ENCODE measurements at regions not wholly inside any gene's neighbourhood (a gene's known extent, or its start where the extent isn't known, plus 50 kb on each side); places are given as distances from the start of the nearest gene placed in this dataset.

DNA sequence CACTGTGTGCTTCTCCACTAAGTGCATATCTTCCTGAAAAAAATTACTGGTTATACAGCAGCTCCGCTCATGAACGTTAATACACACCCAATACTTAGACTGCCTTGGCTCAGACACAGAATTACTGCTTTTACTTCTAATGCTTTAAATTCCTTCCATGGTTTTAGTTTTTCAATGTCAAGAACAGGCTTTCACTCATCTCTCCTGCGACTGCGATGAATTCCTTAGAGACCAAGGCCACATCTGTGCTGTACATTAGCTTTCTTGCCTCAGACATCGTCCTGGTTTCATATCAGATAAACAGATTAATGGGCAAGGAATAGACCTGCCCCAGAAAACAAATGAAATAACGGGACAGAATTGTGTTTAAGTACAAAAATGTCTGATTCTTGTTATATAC is 120.2 kb downstream of the CYP26A1 start:
- ChIA-PET CTCF (interaction anchor here (0.5 to 0.6 kb wide), 2 partner anchors 318 to 760 kb away, joined by 3 to 6 read pairs; no protein-coding TSS in a partner anchor), POLR2A (no interaction called here)
- no peak overlapping the region for H3K27ac ChIP-seq (ENCODE audit: low read depth, low read length)
- no peak for DNase-seq (ENCODE audit: low read depth, low spot score)
- no peak overlapping the region for H3K4me3 ChIP-seq (ENCODE audit: low read depth, low read length)
- peaks cover 3% of the 10 kb centered on the region for H3K27me3 ChIP-seq (ENCODE audit: control insufficient read depth, insufficient read depth, low read length)
- TF ChIP-seq, protein P1, sequence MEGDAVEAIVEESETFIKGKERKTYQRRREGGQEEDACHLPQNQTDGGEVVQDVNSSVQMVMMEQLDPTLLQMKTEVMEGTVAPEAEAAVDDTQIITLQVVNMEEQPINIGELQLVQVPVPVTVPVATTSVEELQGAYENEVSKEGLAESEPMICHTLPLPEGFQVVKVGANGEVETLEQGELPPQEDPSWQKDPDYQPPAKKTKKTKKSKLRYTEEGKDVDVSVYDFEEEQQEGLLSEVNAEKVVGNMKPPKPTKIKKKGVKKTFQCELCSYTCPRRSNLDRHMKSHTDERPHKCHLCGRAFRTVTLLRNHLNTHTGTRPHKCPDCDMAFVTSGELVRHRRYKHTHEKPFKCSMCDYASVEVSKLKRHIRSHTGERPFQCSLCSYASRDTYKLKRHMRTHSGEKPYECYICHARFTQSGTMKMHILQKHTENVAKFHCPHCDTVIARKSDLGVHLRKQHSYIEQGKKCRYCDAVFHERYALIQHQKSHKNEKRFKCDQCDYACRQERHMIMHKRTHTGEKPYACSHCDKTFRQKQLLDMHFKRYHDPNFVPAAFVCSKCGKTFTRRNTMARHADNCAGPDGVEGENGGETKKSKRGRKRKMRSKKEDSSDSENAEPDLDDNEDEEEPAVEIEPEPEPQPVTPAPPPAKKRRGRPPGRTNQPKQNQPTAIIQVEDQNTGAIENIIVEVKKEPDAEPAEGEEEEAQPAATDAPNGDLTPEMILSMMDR (IDR thresholded peaks at IDR 0.05; ENCODE audit: low read depth, low read length), result no peak
- no peaks in the 10 kb centered on the region for H3K9me3 ChIP-seq (ENCODE audit: control insufficient read depth, insufficient read depth, low read length)

DNA sequence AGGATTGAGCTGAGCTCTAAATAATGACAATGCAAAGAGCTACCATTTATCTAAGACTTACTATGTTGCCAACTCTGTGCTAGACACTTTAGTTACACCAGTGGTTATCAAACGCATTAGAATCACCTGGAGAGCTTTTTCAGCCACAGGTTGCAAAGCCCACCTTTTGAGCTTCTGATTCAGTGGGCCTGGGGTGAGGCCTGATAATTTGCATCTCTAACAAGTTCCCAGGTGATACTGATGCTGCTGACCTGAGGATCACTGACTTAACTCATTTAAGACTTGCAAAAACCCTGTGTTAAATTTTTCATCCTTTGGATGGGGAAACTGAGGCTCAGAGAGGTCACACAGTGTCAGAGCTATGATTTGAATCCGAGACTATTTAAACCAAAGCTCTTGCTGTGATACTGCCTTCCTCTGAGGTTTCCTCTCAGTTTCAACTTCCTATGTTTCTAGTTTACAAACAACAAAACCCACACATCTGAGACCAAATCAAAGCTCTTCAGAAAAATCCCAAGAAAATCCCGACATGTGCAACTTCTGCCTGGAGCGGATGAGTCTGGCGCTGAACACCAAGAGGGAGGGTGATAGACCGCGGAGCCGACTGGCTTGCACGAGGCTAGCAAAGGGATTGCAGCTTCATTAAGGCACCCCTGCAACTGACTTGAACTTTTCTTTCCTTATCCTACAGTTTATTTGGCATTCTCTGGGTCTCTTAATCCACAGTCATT is 124.9 kb downstream of the CYP26A1 start:
- H3K27ac ChIP-seq (ENCODE audit: low read depth, low read length), result no peak overlapping the region
- POLR2A ChIA-PET, result no interaction called here
- peaks cover 6% of the 10 kb centered on the region for H3K27me3 ChIP-seq (ENCODE audit: control insufficient read depth, insufficient read depth, low read length)
- CTCF ChIA-PET, result interaction anchor here (0.7 to 1.5 kb wide), 2 partner anchors 20 to 119 kb away, joined by 4 read pairs; no protein-coding TSS in a partner anchor
- TF ChIP-seq, protein P1 (IDR thresholded peaks at IDR 0.05; ENCODE audit: low read depth, low read length), result no peak
- DNase-seq (ENCODE audit: low read depth, low spot score), result no peak
- peak overlapping the region; percentile 49 for H3K4me3 ChIP-seq (ENCODE audit: low read depth, low read length)
- no peaks in the 10 kb centered on the region for H3K9me3 ChIP-seq (ENCODE audit: control insufficient read depth, insufficient read depth, low read length)

DNA sequence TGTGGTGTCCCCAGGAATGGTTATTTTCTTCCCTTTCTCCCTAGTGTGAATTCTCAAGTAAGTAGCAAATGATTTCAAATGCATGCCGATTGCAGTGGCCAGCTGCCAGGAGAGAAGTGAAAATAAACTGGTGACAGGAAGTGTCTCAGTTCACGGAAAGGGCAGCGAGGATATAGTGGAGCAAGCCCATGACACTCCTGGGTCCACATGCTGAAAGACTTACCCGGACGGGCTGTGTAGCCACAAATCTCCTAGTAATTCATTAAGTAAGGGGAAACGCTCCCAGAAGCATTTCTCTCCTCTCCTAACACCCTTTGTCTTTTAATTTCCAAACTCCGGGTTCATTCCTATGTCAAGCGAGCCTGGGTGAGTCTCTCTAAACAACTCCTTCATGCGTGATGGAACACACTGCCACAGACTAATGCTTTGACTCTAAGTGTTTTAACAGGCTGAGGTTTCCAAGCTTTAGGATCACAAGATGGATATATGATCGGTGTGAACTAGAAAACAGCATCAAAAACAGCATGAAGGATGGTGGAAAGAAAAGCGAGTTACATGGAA is 125.6 kb downstream of the CYP26A1 start:
- Histone ChIP-seq H3K9me3 (ENCODE audit: control insufficient read depth, insufficient read depth, low read length) (no peaks in the 10 kb centered on the region), H3K4me3 (ENCODE audit: low read depth, low read length) (peak overlapping the region; percentile 49), H3K27ac (ENCODE audit: low read depth, low read length) (no peak overlapping the region), H3K27me3 (ENCODE audit: control insufficient read depth, insufficient read depth, low read length) (peaks cover 6% of the 10 kb centered on the region)
- CTCF ChIA-PET, result interaction anchor here (0.7 to 1.5 kb wide), 2 partner anchors 20 to 119 kb away, joined by 4 read pairs; no protein-coding TSS in a partner anchor
- POLR2A ChIA-PET, result no interaction called here
- no peak for DNase-seq (ENCODE audit: low read depth, low spot score)
- TF ChIP-seq, protein P1 (IDR thresholded peaks at IDR 0.05; ENCODE audit: low read depth, low read length), result no peak

DNA sequence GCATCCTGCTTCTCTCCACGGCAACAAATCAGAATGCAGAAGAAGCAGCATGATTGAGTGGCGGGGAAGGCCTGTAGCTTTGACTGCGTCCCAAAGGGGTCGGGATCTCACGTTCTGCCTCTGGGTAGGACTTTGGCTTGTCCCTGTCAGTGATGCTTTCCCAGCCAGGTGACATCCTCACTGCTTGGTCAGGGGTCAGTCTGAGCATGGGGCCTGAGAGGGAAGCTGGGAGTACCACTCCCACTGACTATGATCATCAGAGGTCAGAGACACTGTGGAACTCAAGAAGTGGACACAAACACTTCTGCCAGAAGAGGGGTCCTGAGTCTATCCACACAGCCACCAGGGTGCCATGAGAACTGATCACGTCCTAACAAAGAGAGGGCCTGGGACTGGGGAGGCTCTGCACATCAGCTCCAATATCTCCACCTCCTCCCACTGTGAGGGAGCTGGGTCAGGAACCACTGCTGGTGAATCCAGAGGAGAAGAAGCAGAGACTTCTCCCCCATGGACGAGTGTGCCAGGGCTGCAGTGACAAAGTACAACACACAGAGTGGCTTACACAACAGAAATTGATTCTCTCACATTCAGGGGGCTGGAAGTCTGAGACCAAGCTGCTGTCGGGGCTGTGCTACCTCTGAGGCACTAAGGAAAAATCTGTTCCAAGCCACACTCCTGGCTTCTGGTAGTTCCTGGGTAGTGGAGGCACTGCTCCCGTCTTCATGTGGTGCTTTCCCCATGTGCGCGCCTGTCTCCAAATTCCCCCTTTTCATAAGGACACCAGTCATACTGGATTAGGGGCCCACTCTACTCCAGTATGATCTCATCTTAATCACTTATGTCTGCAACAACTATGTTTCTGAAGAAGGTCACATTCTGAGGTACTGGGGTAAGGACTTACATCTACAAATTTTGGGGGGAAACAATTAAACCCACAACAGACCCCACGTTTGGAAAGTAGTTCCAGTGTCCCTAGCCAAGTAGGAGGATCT is 131.1 kb downstream of the CYP26A1 start:
- Histone ChIP-seq H3K27me3 (ENCODE audit: control insufficient read depth, insufficient read depth, low read length) (peaks cover 6% of the 10 kb centered on the region), H3K4me3 (ENCODE audit: low read depth, low read length) (no peak overlapping the region), H3K9me3 (ENCODE audit: control insufficient read depth, insufficient read depth, low read length) (no peaks in the 10 kb centered on the region), H3K27ac (ENCODE audit: low read depth, low read length) (no peak overlapping the region)
- TF ChIP-seq, protein P1 (IDR thresholded peaks at IDR 0.05; ENCODE audit: low read depth, low read length), result no peak
- no peak for DNase-seq (ENCODE audit: low read depth, low spot score)
- ChIA-PET CTCF (no interaction called here), POLR2A (no interaction called here)

Data from AG04450 (cell line).